ENCODE measurements at regions not wholly inside any gene's neighbourhood (a gene's known extent, or its start where the extent isn't known, plus 50 kb on each side); places are given as distances from the start of the nearest gene placed in this dataset.

GRCh38 chr5:111584651-111585050 is 72.3 kb upstream of the STARD4 start:
- H3K4me3 Mint-ChIP-seq: no peak overlapping the region

GRCh38 chr5:111583758-111584203 is 71.4 kb upstream of the STARD4 start:
- WGBS, 2 experiments (ENCODE audit: insufficient coverage in 1 of 2, insufficient read length in 1 of 2): 97 to 100% methylated on average over 2 to 4 of the region's 4 CpGs
- Mint-ChIP-seq H3K9me3 (no peaks in the 10 kb centered on the region), H3K4me1 (peaks cover 24% of the 10 kb centered on the region), H3K4me3 (no peak overlapping the region), H3K27ac (no peak overlapping the region), H3K36me3 (ENCODE audit: low read depth) (no peaks in the 10 kb centered on the region), H3K27me3 (ENCODE audit: insufficient read depth) (no peaks in the 10 kb centered on the region)
- TF ChIP-seq, protein P1, sequence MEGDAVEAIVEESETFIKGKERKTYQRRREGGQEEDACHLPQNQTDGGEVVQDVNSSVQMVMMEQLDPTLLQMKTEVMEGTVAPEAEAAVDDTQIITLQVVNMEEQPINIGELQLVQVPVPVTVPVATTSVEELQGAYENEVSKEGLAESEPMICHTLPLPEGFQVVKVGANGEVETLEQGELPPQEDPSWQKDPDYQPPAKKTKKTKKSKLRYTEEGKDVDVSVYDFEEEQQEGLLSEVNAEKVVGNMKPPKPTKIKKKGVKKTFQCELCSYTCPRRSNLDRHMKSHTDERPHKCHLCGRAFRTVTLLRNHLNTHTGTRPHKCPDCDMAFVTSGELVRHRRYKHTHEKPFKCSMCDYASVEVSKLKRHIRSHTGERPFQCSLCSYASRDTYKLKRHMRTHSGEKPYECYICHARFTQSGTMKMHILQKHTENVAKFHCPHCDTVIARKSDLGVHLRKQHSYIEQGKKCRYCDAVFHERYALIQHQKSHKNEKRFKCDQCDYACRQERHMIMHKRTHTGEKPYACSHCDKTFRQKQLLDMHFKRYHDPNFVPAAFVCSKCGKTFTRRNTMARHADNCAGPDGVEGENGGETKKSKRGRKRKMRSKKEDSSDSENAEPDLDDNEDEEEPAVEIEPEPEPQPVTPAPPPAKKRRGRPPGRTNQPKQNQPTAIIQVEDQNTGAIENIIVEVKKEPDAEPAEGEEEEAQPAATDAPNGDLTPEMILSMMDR (conservative IDR thresholded peaks at IDR 0.05): no peak
- Histone ChIP-seq H3K9me3 (ENCODE audit: control insufficient read depth, low read length) (no peaks in the 10 kb centered on the region), H3K9ac (ENCODE audit: extremely low read depth, low read length, poor library complexity, severe bottlenecking) (no peak overlapping the region), H3K27me3 (ENCODE audit: control insufficient read depth, insufficient read depth, low read length, poor library complexity, severe bottlenecking) (no peaks in the 10 kb centered on the region), H3K27ac (ENCODE audit: low read depth, low read length) (no peak overlapping the region), H3K4me3 (ENCODE audit: low read length) (no peak overlapping the region), H3K4me1 (ENCODE audit: control insufficient read depth, insufficient read depth, low read length) (peaks cover 10% of the 10 kb centered on the region), H3K36me3 (ENCODE audit: control insufficient read depth, insufficient read depth, low read length) (no peaks in the 10 kb centered on the region)
- DNase-seq: no peak

More at GRCh38 chr5:111584651-111585050, 72.3 kb upstream of the STARD4 start:
- peak overlapping the region; percentile 65 for H3K27ac Mint-ChIP-seq
- 33 to 66% methylated on average over 1 of the region's 1 CpG for WGBS, 2 experiments (ENCODE audit: insufficient coverage in 1 of 2, insufficient read length in 1 of 2)
- no peaks in the 10 kb centered on the region for H3K36me3 ChIP-seq (ENCODE audit: control insufficient read depth, insufficient read depth, low read length)
- H3K4me3 ChIP-seq (ENCODE audit: low read length): no peak overlapping the region
- no peak overlapping the region for H3K27ac ChIP-seq (ENCODE audit: low read depth, low read length)
- H3K27me3 Mint-ChIP-seq (ENCODE audit: insufficient read depth): no peaks in the 10 kb centered on the region
- no peaks in the 10 kb centered on the region for H3K9me3 ChIP-seq (ENCODE audit: control insufficient read depth, low read length)
- no peaks in the 10 kb centered on the region for H3K9me3 Mint-ChIP-seq
- H3K4me1 Mint-ChIP-seq: peaks cover 24% of the 10 kb centered on the region
- no peaks in the 10 kb centered on the region for H3K36me3 Mint-ChIP-seq (ENCODE audit: low read depth)
- TF ChIP-seq, protein P1 (conservative IDR thresholded peaks at IDR 0.05): no peak
- no peak overlapping the region for H3K9ac ChIP-seq (ENCODE audit: extremely low read depth, low read length, poor library complexity, severe bottlenecking)
- DNase-seq: peak; percentile 61
- no peaks in the 10 kb centered on the region for H3K27me3 ChIP-seq (ENCODE audit: control insufficient read depth, insufficient read depth, low read length, poor library complexity, severe bottlenecking)
- peaks cover 10% of the 10 kb centered on the region for H3K4me1 ChIP-seq (ENCODE audit: control insufficient read depth, insufficient read depth, low read length)

GRCh38 chr5:111582993-111583601 is 70.8 kb upstream of the STARD4 start:
- Mint-ChIP-seq H3K4me1 (peaks cover 24% of the 10 kb centered on the region), H3K4me3 (no peak overlapping the region), H3K36me3 (ENCODE audit: low read depth) (no peaks in the 10 kb centered on the region), H3K27me3 (ENCODE audit: insufficient read depth) (no peaks in the 10 kb centered on the region), H3K9me3 (peaks cover 1% of the 10 kb centered on the region), H3K27ac (no peak overlapping the region)
- Histone ChIP-seq H3K9ac (ENCODE audit: extremely low read depth, low read length, poor library complexity, severe bottlenecking) (no peak overlapping the region), H3K36me3 (ENCODE audit: control insufficient read depth, insufficient read depth, low read length) (no peaks in the 10 kb centered on the region), H3K27me3 (ENCODE audit: control insufficient read depth, insufficient read depth, low read length, poor library complexity, severe bottlenecking) (no peaks in the 10 kb centered on the region), H3K27ac (ENCODE audit: low read depth, low read length) (no peak overlapping the region), H3K4me3 (ENCODE audit: low read length) (no peak overlapping the region), H3K4me1 (ENCODE audit: control insufficient read depth, insufficient read depth, low read length) (peaks cover 10% of the 10 kb centered on the region), H3K9me3 (ENCODE audit: control insufficient read depth, low read length) (no peaks in the 10 kb centered on the region)
- DNase-seq: no peak
- WGBS, 2 experiments (ENCODE audit: insufficient coverage in 1 of 2, insufficient read length in 1 of 2): 94 to 100% methylated on average over 1 to 4 of the region's 4 CpGs
- TF ChIP-seq, protein P1 (conservative IDR thresholded peaks at IDR 0.05): no peak
